Esophagus muscularis mucosa (tissue), 4 donors: ENCODE measurements at regions not wholly inside any gene's neighbourhood (a gene's known extent, or its start where the extent isn't known, plus 50 kb on each side); places are given as distances from the start of the nearest gene placed in this dataset.

ENCODE experiments used
- DNase-seq: peaks from one replicate; pipeline ENCODE4 v3.0.0-alpha.2; 2017; ENCODE audit errors: extremely low spot score
- H3K27ac ChIP-seq, 4 donors: fragments of 200-600 bp; sonication (generic); replicated peaks in 1 of 4; 1 replicate in 3 of 4; 2 replicates in 1 of 4; pipeline ENCODE4 v1.5.1; 2016 to 2019; ENCODE audit warnings: mild to moderate bottlenecking in 1 of 4
- H3K27me3 ChIP-seq, 4 donors: fragments of 200-600 bp; sonication (generic); one replicate each; pipeline versions ENCODE4 v1.5.1 to v1.6.0; 2016 to 2019
- H3K36me3 ChIP-seq, 4 donors: fragments of 200-600 bp; sonication (generic); one replicate each; pipeline ENCODE4 v1.5.1; 2016 to 2019
- H3K4me1 ChIP-seq, 4 donors: fragments of 200-600 bp; sonication (generic); one replicate each; pipeline ENCODE4 v1.5.1; 2016 to 2019
- H3K4me3 ChIP-seq, 4 donors: fragments of 200-600 bp; sonication (generic); 1 replicate in 2 of 4; 2 replicates in 2 of 4; pipeline ENCODE4 v1.5.1; 2016 to 2019; ENCODE audit warnings: mild to moderate bottlenecking in 4 of 4, moderate library complexity in 1 of 4
- H3K9me3 ChIP-seq, 4 donors: fragments of 200-600 bp; sonication (generic); 1 replicate in 3 of 4; 2 replicates in 1 of 4; pipeline ENCODE4 v1.5.1; 2016 to 2019
- CTCF ChIP-seq, 3 experiments: fragments of 200-600 bp in 2 of 3; fragments of 450-650 bp in 1 of 3; sonication (generic) in 2 of 3; IDR thresholded peaks; one replicate each; pipeline ENCODE4 v1.5.1; 2017 to 2019; ENCODE audit warnings: antibody characterized with exemption in 3 of 3, mild to moderate bottlenecking in 2 of 3, moderate library complexity in 1 of 3
- EP300 ChIP-seq: sonication (generic); formaldehyde crosslinking; IDR thresholded peaks from one replicate; pipeline ENCODE4 v1.6.1; 2017; ENCODE audit warnings: antibody characterized with exemption
- POLR2A ChIP-seq: fragments of 450-650 bp; IDR thresholded peaks from one replicate; pipeline ENCODE4 v1.6.1; 2017; ENCODE audit warnings: antibody characterized with exemption, moderate library complexity, mild to moderate bottlenecking, low read depth
- POLR2AphosphoS5 ChIP-seq, 2 donors: sonication (generic); formaldehyde crosslinking; IDR thresholded peaks; one replicate each; pipeline ENCODE4 v1.6.1; 2017; ENCODE audit warnings: antibody characterized with exemption in 2 of 2
- WGBS: methylation state at CpG from one replicate; pipeline ENCODE4 v1.1.5; 2018; 5-methylcytosine and 5-hydroxymethylcytosine counted together
- intact Hi-C: fragments of 100-400 bp; cut with DNase I; formaldehyde crosslinking; loops from one replicate; pipeline ENCODE4 v1.15.1; 2023

DNA sequence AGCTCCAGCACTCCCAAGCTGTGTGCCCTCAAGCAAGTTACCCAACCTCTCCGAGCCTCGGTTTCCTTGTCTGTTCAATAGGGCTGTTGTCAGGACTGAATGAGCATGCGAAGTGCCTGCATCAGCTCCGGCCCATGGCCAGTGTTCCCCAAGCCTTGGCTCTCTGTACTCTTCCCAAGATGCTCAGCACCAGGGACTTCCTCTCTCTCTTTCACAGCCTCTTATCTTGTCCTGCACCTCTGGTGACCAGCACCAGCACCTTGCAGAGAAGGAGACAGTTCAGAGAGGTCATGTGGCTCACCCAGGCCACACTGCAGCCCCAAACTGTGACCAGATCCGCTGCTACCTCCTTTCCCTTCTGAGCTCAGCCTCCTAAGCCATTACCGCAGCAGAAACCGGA, 120.3 kb upstream of the ANO1 start:
- Histone ChIP-seq H3K27me3 (peaks cover 0 to 66% (median 0%) of the 10 kb centered on the region in 4 donors), H3K36me3 (no peaks in the 10 kb centered on the region), H3K27ac (no peak overlapping the region), H3K9me3 (peaks cover 0 to 27% (median 17%) of the 10 kb centered on the region in 4 donors), H3K4me1 (peaks cover 0 to 6% (median 2%) of the 10 kb centered on the region in 4 donors), H3K4me3 (no peak overlapping the region)
- WGBS, result 95% methylated on average over 7 of the region's 7 CpGs
- no peak for DNase-seq
- intact Hi-C loops, result no loop called here
- TF ChIP-seq POLR2AphosphoS5 (IDR thresholded peaks at IDR 0.05), result no peak
- TF ChIP-seq CTCF (IDR thresholded peaks at IDR 0.05), result no peak
- TF ChIP-seq EP300, result no peak
- TF ChIP-seq POLR2A, result no peak

DNA sequence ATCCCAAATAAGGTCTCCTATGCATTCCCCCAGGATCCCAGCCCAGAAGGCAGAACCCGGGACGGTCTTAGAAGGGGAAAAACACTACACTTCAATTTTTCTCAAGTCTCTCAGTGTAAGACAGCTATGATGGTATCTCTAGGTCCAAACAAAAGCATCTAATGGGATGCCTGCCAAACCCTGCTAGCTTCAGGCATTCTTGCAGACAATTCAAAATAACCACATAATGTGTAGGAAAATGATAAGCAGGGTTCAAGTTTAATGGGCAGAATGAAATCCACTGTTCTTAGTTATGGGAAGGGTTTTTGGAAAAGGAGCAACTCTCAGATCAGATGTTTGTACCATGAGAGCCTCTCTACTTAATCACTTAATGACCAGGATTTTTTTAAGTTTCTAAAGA, 119.8 kb upstream of the ANO1 start:
- TF ChIP-seq POLR2AphosphoS5 (IDR thresholded peaks at IDR 0.05), result no peak
- no peak for TF ChIP-seq CTCF (IDR thresholded peaks at IDR 0.05)
- TF ChIP-seq EP300, result no peak
- TF ChIP-seq POLR2A, result no peak
- Histone ChIP-seq H3K27ac (no peak overlapping the region), H3K4me1 (peaks cover 0 to 6% (median 2%) of the 10 kb centered on the region in 4 donors), H3K9me3 (peaks cover 0 to 27% (median 17%) of the 10 kb centered on the region in 4 donors), H3K36me3 (no peaks in the 10 kb centered on the region), H3K4me3 (no peak overlapping the region), H3K27me3 (peaks cover 0 to 66% (median 0%) of the 10 kb centered on the region in 4 donors)
- DNase-seq, result no peak
- WGBS, result 34% methylated on average over 2 of the region's 2 CpGs
- intact Hi-C loops, result no loop called here

- Histone ChIP-seq H3K9me3 (peaks cover 0 to 27% (median 17%) of the 10 kb centered on the region in 4 donors), H3K27me3 (peaks cover 0 to 66% (median 0%) of the 10 kb centered on the region in 4 donors), H3K27ac (no peak overlapping the region), H3K36me3 (no peaks in the 10 kb centered on the region), H3K4me3 (no peak overlapping the region), H3K4me1 (peaks cover 0 to 18% (median 14%) of the 10 kb centered on the region in 4 donors)
- TF ChIP-seq EP300, result no peak
- no peak for TF ChIP-seq POLR2A
- TF ChIP-seq POLR2AphosphoS5 (IDR thresholded peaks at IDR 0.05), result no peak
- no peak for TF ChIP-seq CTCF (IDR thresholded peaks at IDR 0.05)
- WGBS, result 87% methylated on average over 5 of the region's 8 CpGs
- no peak for DNase-seq
- intact Hi-C loops, result no loop called here
Observed at GRCh38 chr11:69959461-69959860, 118.7 kb upstream of the ANO1 start.

DNA sequence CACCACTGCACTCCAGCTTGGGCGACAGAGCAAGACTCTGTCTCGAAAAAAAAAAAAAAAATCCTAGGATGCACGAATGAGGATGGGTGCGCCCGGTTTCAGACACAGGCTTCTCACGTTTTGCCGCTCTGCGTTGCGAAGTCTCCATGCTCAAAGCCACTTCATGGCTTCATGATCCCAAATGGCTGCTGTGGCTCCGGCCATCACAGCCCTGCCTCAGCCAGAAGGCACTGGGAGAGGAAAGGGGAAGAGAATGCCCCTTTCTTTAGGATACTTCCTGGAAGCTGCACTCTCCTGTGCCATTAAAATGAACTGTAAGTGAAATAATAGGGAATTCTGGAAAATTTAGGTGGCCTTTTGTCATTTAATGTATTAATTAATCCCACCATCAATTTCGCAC, 116.4 kb upstream of the ANO1 start:
- intact Hi-C loops, result no loop called here
- no peak for TF ChIP-seq EP300
- no peak for TF ChIP-seq POLR2A
- TF ChIP-seq POLR2AphosphoS5 (IDR thresholded peaks at IDR 0.05), result no peak
- no peak for TF ChIP-seq CTCF (IDR thresholded peaks at IDR 0.05)
- H3K27me3 ChIP-seq, result peaks cover 0 to 61% (median 0%) of the 10 kb centered on the region in 4 donors
- 97% methylated on average over 11 of the region's 11 CpGs for WGBS
- peaks cover 0 to 19% (median 15%) of the 10 kb centered on the region in 4 donors for H3K4me1 ChIP-seq
- no peak for DNase-seq
- H3K27ac ChIP-seq, result no peak overlapping the region
- no peaks in the 10 kb centered on the region for H3K36me3 ChIP-seq
- H3K9me3 ChIP-seq, result peaks cover 0 to 27% (median 17%) of the 10 kb centered on the region in 4 donors
- H3K4me3 ChIP-seq, result no peak overlapping the region

- no peak overlapping the region for H3K27ac ChIP-seq
- peaks cover 0 to 19% (median 15%) of the 10 kb centered on the region in 4 donors for H3K4me1 ChIP-seq
- peaks cover 0 to 61% (median 0%) of the 10 kb centered on the region in 4 donors for H3K27me3 ChIP-seq
- no peaks in the 10 kb centered on the region for H3K36me3 ChIP-seq
- TF ChIP-seq POLR2A (no peak), CTCF (IDR thresholded peaks at IDR 0.05) (no peak), EP300 (no peak), POLR2AphosphoS5 (IDR thresholded peaks at IDR 0.05) (no peak)
- no peak for DNase-seq
- intact Hi-C loops, result no loop called here
- 77% methylated on average over 7 of the region's 9 CpGs for WGBS
- peaks cover 0 to 27% (median 17%) of the 10 kb centered on the region in 4 donors for H3K9me3 ChIP-seq
- no peak overlapping the region for H3K4me3 ChIP-seq
Observed at GRCh38 chr11:69962152-69962551, 116.0 kb upstream of the ANO1 start.
